Heart left ventricle (tissue), 13 donors: ENCODE measurements at regions not wholly inside any gene's neighbourhood (a gene's known extent, or its start where the extent isn't known, plus 50 kb on each side); places are given as distances from the start of the nearest gene placed in this dataset.

ENCODE experiments used
- POLR2A ChIP-seq, 2 donors: fragments of 450-650 bp; IDR thresholded peaks; one replicate each; pipeline ENCODE4 v1.6.1; 2017; ENCODE audit warnings: antibody characterized with exemption in 2 of 2, mild to moderate bottlenecking in 2 of 2, moderate library complexity in 2 of 2
- TF ChIP-seq, protein P1 (sequence below), 12 donors: fragments of 200-600 bp; sonication (generic) in 4 of 12; IDR thresholded peaks; one replicate each; pipeline versions ENCODE4 v1.5.0 to v1.8.0; 2018 to 2022; ENCODE audit warnings: antibody characterized with exemption in 12 of 12, mild to moderate bottlenecking in 5 of 12
- donor health status: ischemic (EF 13 %, LVEDD 7.1; RV severe dilation, severe dysfunction).
- donor health status: DM: no; HTN: yes; CAD: no.
- donor health status: DM: no; HTN: no; CAD: no.
- donor health status: ischemic (EF 25% LVEDD 6.9; RV normal size, moderate dysfunction).
- donor health status: ischemic (EF 25% LVEDD 5.7; RV mildly dilated, moderate dysfunction).
- donor health status: ischemic (EF 35%, LVEDD 5.7; RV mildly dilated, moderate dysfunction).
- donor health status: nonischemic (EF 11% LVEDD 7.7; RV severe dilation, severe dysfunction).
- donor health status: DM: yes; HTN: yes; CAD: no.
- donor health status: PGD.
- donor health status: ischemic (EF 29% LVEDD 5.4; RV normal size, mild dysfunction).
- donor health status: nonischemic (EF 23%, LVEDD 6.1; RV moderate dilation, normal function).

DNA sequence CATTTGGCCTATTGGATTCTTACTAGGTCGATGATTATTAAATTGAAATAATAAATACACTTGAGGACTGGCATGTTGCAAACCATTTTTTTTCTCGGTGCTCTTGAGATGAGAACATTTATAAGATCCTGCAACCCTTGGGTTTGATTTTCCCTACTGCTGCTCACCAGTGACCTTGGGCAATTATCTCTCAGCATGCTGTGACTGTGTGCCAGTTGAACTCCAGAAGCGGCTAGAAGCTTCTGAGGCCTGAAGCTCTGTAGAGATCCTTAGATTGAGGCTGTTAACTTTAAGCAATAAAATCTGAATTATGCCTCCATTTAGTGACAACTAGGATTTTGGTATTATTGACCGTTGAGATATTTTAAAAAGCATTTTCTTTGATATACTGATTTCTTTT, 489.8 kb downstream of the MAT2B start:
- TF ChIP-seq, protein P1, sequence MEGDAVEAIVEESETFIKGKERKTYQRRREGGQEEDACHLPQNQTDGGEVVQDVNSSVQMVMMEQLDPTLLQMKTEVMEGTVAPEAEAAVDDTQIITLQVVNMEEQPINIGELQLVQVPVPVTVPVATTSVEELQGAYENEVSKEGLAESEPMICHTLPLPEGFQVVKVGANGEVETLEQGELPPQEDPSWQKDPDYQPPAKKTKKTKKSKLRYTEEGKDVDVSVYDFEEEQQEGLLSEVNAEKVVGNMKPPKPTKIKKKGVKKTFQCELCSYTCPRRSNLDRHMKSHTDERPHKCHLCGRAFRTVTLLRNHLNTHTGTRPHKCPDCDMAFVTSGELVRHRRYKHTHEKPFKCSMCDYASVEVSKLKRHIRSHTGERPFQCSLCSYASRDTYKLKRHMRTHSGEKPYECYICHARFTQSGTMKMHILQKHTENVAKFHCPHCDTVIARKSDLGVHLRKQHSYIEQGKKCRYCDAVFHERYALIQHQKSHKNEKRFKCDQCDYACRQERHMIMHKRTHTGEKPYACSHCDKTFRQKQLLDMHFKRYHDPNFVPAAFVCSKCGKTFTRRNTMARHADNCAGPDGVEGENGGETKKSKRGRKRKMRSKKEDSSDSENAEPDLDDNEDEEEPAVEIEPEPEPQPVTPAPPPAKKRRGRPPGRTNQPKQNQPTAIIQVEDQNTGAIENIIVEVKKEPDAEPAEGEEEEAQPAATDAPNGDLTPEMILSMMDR (IDR thresholded peaks at IDR 0.05), result no peak
- no peak for TF ChIP-seq POLR2A (IDR thresholded peaks at IDR 0.05)
